ENCODE measurements at regions not wholly inside any gene's neighbourhood (a gene's known extent, or its start where the extent isn't known, plus 50 kb on each side); places are given as distances from the start of the nearest gene placed in this dataset.

DNA sequence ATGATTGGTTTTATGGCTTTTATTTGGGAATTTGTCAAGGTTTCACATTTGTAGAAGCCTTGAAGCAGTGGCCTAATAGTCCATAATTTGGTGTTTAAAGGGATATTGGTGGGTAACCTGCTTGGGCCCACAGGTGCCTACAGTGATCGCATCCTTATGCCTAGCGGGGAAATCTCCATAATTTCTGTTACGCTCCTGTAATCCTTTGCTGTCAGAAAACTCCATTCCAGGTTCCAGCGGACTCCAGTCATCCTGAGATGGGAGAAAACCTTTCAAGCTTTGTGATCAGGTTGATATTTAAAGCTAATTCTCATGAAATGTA lies 257.0 kb upstream of the JADE1 start:
- TF ChIP-seq, protein P1, sequence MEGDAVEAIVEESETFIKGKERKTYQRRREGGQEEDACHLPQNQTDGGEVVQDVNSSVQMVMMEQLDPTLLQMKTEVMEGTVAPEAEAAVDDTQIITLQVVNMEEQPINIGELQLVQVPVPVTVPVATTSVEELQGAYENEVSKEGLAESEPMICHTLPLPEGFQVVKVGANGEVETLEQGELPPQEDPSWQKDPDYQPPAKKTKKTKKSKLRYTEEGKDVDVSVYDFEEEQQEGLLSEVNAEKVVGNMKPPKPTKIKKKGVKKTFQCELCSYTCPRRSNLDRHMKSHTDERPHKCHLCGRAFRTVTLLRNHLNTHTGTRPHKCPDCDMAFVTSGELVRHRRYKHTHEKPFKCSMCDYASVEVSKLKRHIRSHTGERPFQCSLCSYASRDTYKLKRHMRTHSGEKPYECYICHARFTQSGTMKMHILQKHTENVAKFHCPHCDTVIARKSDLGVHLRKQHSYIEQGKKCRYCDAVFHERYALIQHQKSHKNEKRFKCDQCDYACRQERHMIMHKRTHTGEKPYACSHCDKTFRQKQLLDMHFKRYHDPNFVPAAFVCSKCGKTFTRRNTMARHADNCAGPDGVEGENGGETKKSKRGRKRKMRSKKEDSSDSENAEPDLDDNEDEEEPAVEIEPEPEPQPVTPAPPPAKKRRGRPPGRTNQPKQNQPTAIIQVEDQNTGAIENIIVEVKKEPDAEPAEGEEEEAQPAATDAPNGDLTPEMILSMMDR (optimal IDR thresholded peaks at IDR 0.05 in 1 of 3, IDR thresholded peaks at IDR 0.05 in 1 of 3, conservative IDR thresholded peaks at IDR 0.05 in 1 of 3; ENCODE audit: extremely low read depth in 1 of 3, insufficient read depth in 2 of 3, low read length in 3 of 3): no peak
- TF ChIP-seq EZH2 (IDR thresholded peaks at IDR 0.05; ENCODE audit: low read length): no peak

Data from keratinocyte (primary cell).